ENCODE measurements at regions not wholly inside any gene's neighbourhood (a gene's known extent, or its start where the extent isn't known, plus 50 kb on each side); places are given as distances from the start of the nearest gene placed in this dataset.

DNA sequence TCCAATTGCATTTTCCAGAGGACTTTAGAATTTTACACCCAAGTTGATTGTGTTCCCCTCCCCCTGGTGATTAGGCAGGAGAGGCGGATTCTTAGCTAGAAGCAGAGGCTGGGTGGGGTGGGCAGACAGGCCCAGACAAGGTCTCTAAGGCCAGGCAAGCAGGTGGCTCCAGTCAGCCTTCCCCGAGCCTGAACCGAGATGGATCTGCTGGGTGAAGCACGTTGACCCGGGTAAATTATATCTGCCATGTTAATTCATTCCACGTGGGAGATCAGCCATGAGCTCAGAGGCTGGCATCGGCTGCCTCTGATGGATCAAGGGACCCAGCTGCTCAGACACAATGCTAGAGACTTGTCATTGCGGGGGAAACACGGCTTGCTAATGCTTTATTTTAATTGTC lies 159.5 kb upstream of the MAFB start:
- TF ChIP-seq EZH2 (IDR thresholded peaks at IDR 0.05) (no peak), POLR2AphosphoS5 (IDR thresholded peaks at IDR 0.05; ENCODE audit: borderline replicate concordance, low read depth, low read length) (no peak)
